Glutamatergic neuron (in vitro differentiated cells): ENCODE measurements at regions not wholly inside any gene's neighbourhood (a gene's known extent, or its start where the extent isn't known, plus 50 kb on each side); places are given as distances from the start of the nearest gene placed in this dataset.

Experiments
- DNase-seq: peaks from one replicate; pipeline ENCODE4 v3.0.0; 2022
- H3K27ac Mint-ChIP-seq: one replicate; pipeline ENCODE4 v1.8.0; 2020; ENCODE audit warnings: mild to moderate bottlenecking, mixed read lengths, inconsistent platforms; ENCODE audit not compliant: unreplicated experiment
- H3K27me3 Mint-ChIP-seq: one replicate; pipeline ENCODE4 v1.8.0; 2020; ENCODE audit warnings: mild to moderate bottlenecking, moderate library complexity, mixed read lengths, inconsistent platforms; ENCODE audit not compliant: unreplicated experiment
- H3K36me3 Mint-ChIP-seq: one replicate; pipeline ENCODE4 v1.8.0; 2020; ENCODE audit warnings: mild to moderate bottlenecking, mixed read lengths, inconsistent platforms; ENCODE audit not compliant: unreplicated experiment
- H3K4me1 Mint-ChIP-seq: one replicate; pipeline ENCODE4 v1.8.0; 2020; ENCODE audit warnings: mild to moderate bottlenecking, low read depth, mixed read lengths, inconsistent platforms; ENCODE audit not compliant: unreplicated experiment
- H3K4me3 Mint-ChIP-seq: one replicate; pipeline ENCODE4 v1.8.0; 2020; ENCODE audit warnings: mild to moderate bottlenecking, mixed read lengths, inconsistent platforms; ENCODE audit not compliant: unreplicated experiment
- H3K9me3 Mint-ChIP-seq: one replicate; pipeline ENCODE4 v1.8.0; 2020; ENCODE audit warnings: mild to moderate bottlenecking, moderate library complexity, mixed read lengths, inconsistent platforms; ENCODE audit not compliant: unreplicated experiment
- TF ChIP-seq, protein P1 (sequence below): fragments of 200-600 bp; sonication (generic); IDR thresholded peaks from one replicate; pipeline ENCODE4 v1.5.0; 2021; ENCODE audit not compliant: partially characterized antibody, unreplicated experiment

- peaks cover 1% of the 10 kb centered on the region for H3K9me3 Mint-ChIP-seq
These were observed 345.3 kb upstream of the OBI1 start for GRCh38 chr13:79003989-79004898.

DNA sequence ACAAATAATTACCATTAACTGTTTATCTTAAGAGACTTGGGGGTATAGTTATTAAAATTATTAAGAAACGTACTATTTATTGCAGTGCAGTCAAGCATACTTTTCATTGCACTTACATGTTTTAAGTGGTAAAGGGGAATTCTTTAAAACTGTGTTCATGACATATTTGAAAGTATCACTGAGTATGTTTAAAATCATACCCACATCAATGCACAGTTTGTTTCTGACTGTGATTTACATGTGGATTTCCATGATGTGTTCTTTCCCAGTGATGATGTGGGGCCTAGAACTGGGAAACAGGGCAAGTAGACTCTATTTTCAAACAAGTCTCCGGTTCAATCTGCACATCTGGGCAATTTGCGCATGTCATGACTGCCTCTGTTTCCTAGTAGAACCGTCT is 340.5 kb upstream of the OBI1 start:
- Mint-ChIP-seq H3K36me3 (no peaks in the 10 kb centered on the region), H3K4me1 (peaks cover 35% of the 10 kb centered on the region), H3K4me3 (no peak overlapping the region), H3K27me3 (peaks cover 3% of the 10 kb centered on the region), H3K9me3 (no peaks in the 10 kb centered on the region), H3K27ac (no peak overlapping the region)
- no peak for DNase-seq
- TF ChIP-seq, protein P1, sequence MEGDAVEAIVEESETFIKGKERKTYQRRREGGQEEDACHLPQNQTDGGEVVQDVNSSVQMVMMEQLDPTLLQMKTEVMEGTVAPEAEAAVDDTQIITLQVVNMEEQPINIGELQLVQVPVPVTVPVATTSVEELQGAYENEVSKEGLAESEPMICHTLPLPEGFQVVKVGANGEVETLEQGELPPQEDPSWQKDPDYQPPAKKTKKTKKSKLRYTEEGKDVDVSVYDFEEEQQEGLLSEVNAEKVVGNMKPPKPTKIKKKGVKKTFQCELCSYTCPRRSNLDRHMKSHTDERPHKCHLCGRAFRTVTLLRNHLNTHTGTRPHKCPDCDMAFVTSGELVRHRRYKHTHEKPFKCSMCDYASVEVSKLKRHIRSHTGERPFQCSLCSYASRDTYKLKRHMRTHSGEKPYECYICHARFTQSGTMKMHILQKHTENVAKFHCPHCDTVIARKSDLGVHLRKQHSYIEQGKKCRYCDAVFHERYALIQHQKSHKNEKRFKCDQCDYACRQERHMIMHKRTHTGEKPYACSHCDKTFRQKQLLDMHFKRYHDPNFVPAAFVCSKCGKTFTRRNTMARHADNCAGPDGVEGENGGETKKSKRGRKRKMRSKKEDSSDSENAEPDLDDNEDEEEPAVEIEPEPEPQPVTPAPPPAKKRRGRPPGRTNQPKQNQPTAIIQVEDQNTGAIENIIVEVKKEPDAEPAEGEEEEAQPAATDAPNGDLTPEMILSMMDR, result no peak

More at GRCh38 chr13:79003989-79004898, 345.3 kb upstream of the OBI1 start:
- TF ChIP-seq, protein P1, result no peak
- H3K27ac Mint-ChIP-seq, result peak overlapping the region; percentile 86
- no peak for DNase-seq
- H3K4me1 Mint-ChIP-seq, result peaks cover 28% of the 10 kb centered on the region
- peak overlapping the region; percentile 21 for H3K4me3 Mint-ChIP-seq
- H3K27me3 Mint-ChIP-seq, result peaks cover 2% of the 10 kb centered on the region
- H3K36me3 Mint-ChIP-seq, result no peaks in the 10 kb centered on the region

- H3K36me3 Mint-ChIP-seq, result no peaks in the 10 kb centered on the region
- H3K9me3 Mint-ChIP-seq, result no peaks in the 10 kb centered on the region
- peaks cover 3% of the 10 kb centered on the region for H3K27me3 Mint-ChIP-seq
- TF ChIP-seq, protein P1, result no peak
- no peak overlapping the region for H3K4me3 Mint-ChIP-seq
- H3K4me1 Mint-ChIP-seq, result peaks cover 33% of the 10 kb centered on the region
- no peak for DNase-seq
- H3K27ac Mint-ChIP-seq, result no peak overlapping the region
These were observed 339.8 kb upstream of the OBI1 start for GRCh38 chr13:78998630-78999315.

DNA sequence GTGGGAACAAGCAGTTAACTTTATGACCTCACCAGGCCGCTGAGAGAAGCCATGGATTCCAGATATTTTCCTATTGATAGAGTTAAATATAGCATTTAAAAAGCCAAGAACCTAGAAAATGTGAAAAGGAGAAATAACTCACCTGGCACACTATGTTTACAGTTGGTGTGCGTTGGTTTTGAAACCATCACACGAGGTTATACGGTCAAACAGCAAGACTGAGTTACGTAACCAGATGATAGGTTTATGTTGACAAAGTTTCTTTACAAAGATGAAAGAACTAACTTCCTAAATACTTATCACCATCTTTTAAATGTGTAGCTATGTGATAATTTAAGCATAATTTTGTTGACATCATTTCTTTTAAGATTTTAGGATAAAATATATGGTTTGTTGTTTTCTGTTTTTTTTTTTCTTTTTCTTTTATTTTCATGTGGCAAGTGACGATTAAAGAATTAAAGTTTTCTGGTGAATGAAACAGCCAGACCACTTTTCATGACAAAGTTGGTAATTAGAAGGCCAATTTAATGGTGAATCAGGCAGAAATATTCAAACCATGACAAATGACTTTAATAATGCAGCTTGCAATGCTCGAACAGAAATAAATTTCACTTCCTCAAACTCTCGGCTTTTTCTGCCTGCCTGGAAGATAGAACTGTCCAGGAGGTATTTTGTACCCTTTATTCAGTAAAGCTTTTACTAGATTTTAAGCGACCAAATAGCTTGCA is 339.1 kb upstream of the OBI1 start:
- no peak for DNase-seq
- H3K4me3 Mint-ChIP-seq, result no peak overlapping the region
- H3K27ac Mint-ChIP-seq, result no peak overlapping the region
- H3K4me1 Mint-ChIP-seq, result peaks cover 34% of the 10 kb centered on the region
- no peaks in the 10 kb centered on the region for H3K9me3 Mint-ChIP-seq
- TF ChIP-seq, protein P1, result no peak
- peaks cover 3% of the 10 kb centered on the region for H3K27me3 Mint-ChIP-seq
- no peaks in the 10 kb centered on the region for H3K36me3 Mint-ChIP-seq
